Spleen (tissue), 7 donors: ENCODE measurements at regions not wholly inside any gene's neighbourhood (a gene's known extent, or its start where the extent isn't known, plus 50 kb on each side); places are given as distances from the start of the nearest gene placed in this dataset.

Experiments
- CTCF ChIP-seq, 11 experiments: fragments of 200-600 bp in 7 of 11; fragments of 450-650 bp in 4 of 11; sonication (generic) in 4 of 11; IDR thresholded peaks in 8 of 11; conservative IDR thresholded peaks in 3 of 11; 1 replicate in 7 of 11; 2 replicates in 4 of 11; pipeline versions ENCODE4 v1.4.0 to v1.8.0; 2016 to 2021; ENCODE audit warnings: antibody characterized with exemption in 11 of 11, inconsistent platforms in 4 of 11, mild to moderate bottlenecking in 1 of 11
- POLR2A ChIP-seq, 3 donors: fragments of 450-650 bp; IDR thresholded peaks; one replicate each; pipeline ENCODE4 v1.5.1; 2017; ENCODE audit warnings: antibody characterized with exemption in 3 of 3, mild to moderate bottlenecking in 1 of 3
- POLR2AphosphoS5 ChIP-seq, 3 donors: sonication (generic); formaldehyde crosslinking; IDR thresholded peaks; one replicate each; pipeline ENCODE4 v1.5.1; 2017; ENCODE audit warnings: antibody characterized with exemption in 3 of 3
- donor health status: DM: no; HTN: no; CAD: no; lungs with moderate emphysema.
- donor health status: DM: no; HTN: no; CAD: no.
- donor health status: DM: no; HTN: no; CAD: no.

- TF ChIP-seq POLR2A (IDR thresholded peaks at IDR 0.05) (no peak), POLR2AphosphoS5 (IDR thresholded peaks at IDR 0.05) (no peak), CTCF (IDR thresholded peaks at IDR 0.05 in 8 of 11, conservative IDR thresholded peaks at IDR 0.05 in 3 of 11) (no peak)
Observed at GRCh38 chr11:116250155-116250554, 522.6 kb downstream of the BUD13 start.
